ENCODE measurements at regions not wholly inside any gene's neighbourhood (a gene's known extent, or its start where the extent isn't known, plus 50 kb on each side); places are given as distances from the start of the nearest gene placed in this dataset.

DNA sequence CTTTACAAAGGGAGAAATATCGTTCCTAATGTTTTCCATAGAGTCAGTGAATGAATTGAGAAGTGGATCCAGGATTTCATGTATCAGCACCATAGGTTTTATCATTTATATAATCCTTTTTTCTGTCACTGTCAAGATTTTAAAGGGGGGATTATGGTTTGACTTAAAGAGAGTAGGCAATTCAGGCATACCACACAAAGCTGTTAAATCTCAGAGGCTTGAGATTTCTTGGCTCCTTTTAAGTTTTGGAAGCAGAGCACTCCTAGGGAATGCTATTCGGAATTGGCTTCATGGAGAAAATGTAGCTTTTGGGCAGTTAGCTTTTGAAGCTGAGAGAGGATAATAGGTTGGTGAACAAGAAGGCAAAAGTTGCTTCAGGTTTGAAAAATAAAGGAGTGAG, 274.7 kb downstream of the SOX4 start:
- H3K27ac ChIP-seq = no peak overlapping the region
- H3K4me1 ChIP-seq = no peaks in the 10 kb centered on the region
- no peak overlapping the region for H3K4me3 ChIP-seq
- no peak for DNase-seq
- intact Hi-C loops (cut with DNase I; ENCODE audit: low total_unique reads) = no loop called here
- H3K27me3 ChIP-seq (replicated peaks in 1 of 7) = no peaks in the 10 kb centered on the region
- WGBS, 5 donors = 75 to 100% (median 81%) methylated on average over 2 of the region's 2 CpGs
- no peak for TF ChIP-seq POLR2A (IDR thresholded peaks at IDR 0.05)
- TF ChIP-seq, protein P1, sequence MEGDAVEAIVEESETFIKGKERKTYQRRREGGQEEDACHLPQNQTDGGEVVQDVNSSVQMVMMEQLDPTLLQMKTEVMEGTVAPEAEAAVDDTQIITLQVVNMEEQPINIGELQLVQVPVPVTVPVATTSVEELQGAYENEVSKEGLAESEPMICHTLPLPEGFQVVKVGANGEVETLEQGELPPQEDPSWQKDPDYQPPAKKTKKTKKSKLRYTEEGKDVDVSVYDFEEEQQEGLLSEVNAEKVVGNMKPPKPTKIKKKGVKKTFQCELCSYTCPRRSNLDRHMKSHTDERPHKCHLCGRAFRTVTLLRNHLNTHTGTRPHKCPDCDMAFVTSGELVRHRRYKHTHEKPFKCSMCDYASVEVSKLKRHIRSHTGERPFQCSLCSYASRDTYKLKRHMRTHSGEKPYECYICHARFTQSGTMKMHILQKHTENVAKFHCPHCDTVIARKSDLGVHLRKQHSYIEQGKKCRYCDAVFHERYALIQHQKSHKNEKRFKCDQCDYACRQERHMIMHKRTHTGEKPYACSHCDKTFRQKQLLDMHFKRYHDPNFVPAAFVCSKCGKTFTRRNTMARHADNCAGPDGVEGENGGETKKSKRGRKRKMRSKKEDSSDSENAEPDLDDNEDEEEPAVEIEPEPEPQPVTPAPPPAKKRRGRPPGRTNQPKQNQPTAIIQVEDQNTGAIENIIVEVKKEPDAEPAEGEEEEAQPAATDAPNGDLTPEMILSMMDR (IDR thresholded peaks at IDR 0.05 in 8 of 11, conservative IDR thresholded peaks at IDR 0.05 in 3 of 11) = no peak
- no peak for TF ChIP-seq POLR2AphosphoS5 (IDR thresholded peaks at IDR 0.05)
- no peaks in the 10 kb centered on the region for H3K9me3 ChIP-seq
- no peaks in the 10 kb centered on the region for H3K36me3 ChIP-seq

DNA sequence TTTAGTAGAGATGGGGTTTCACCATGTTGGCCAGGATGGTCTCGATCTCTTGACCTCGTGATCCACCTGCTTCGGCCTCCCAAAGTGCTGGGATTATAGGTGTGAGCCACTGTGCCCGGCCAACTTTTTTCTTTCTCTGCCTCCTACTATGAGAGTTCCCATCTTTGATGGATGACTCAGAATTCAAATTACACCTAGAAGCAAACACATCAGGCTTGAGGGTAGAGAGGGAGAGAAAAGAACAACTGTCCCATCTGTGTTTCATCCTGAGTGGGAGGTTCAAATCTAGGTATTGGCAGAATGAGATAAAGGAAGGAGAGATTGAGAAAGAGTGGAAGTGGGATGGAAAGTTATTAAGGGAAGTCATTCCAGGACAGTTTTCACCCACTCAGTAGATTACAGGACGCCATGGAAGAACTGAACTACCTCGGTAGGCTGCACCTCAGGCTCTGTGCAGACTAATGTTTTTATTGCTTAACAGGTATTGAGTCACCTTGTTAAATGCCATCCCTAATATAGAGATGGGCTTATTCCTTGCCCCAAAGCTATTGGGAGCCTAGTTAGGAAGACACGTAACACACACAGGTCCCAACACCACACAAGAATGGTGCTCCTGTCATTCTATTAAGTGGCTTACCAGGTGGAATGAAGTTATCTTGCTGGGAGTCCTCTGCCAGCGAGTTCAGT, 275.7 kb downstream of the SOX4 start:
- H3K4me1 ChIP-seq = no peaks in the 10 kb centered on the region
- intact Hi-C loops (cut with DNase I; ENCODE audit: low total_unique reads) = no loop called here
- DNase-seq = no peak

DNA sequence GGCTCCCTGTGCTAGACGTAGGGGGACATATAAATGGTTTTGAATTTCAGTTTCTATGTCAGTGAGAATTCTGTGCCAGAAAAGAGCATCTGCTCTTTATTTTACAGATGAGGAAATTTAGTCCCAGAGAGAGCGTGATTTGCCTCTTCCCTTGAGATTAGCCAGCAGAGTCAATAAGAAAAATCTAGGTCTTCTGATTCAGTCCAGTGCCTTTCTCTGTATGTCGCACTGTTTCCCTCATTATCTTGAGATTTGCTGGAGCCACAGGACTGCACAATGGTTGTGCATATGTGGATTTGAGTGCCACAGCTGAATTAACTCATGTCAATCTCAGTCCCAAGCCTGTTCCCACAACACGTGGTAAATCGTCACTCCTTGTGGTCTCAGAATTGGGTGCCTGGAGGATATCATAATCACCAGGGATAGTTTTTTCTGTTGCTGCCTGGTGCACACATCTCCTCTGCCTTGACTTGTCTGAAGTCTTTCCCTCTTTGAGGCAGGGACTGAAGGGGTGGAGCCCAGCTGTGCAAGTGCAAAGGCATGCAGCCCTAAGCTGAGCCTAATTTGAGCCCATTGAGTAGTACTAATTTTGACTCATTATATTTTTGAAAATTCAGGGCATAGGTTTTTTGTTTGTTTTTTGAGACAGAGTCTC, 276.7 kb downstream of the SOX4 start:
- 60 to 72% (median 71%) methylated on average over 5 of the region's 5 CpGs for WGBS, 5 donors
- Histone ChIP-seq H3K4me3 (no peak overlapping the region), H3K36me3 (no peaks in the 10 kb centered on the region), H3K9me3 (peaks cover 0 to 5% (median 0%) of the 10 kb centered on the region in 8 donors), H3K27ac (no peak overlapping the region), H3K27me3 (replicated peaks in 1 of 7) (no peaks in the 10 kb centered on the region), H3K4me1 (no peaks in the 10 kb centered on the region)
- TF ChIP-seq POLR2AphosphoS5 (IDR thresholded peaks at IDR 0.05) = no peak
- TF ChIP-seq, protein P1 (IDR thresholded peaks at IDR 0.05 in 8 of 11, conservative IDR thresholded peaks at IDR 0.05 in 3 of 11) = no peak
- TF ChIP-seq POLR2A (IDR thresholded peaks at IDR 0.05) = no peak
- intact Hi-C loops (cut with DNase I; ENCODE audit: low total_unique reads) = no loop called here
- no peak for DNase-seq

More for the DNA sequence above, 275.7 kb downstream of the SOX4 start:
- Histone ChIP-seq H3K36me3 (no peaks in the 10 kb centered on the region), H3K4me3 (no peak overlapping the region), H3K27me3 (replicated peaks in 1 of 7) (no peaks in the 10 kb centered on the region), H3K9me3 (peaks cover 0 to 1% (median 0%) of the 10 kb centered on the region in 8 donors), H3K27ac (no peak overlapping the region)
- WGBS, 5 donors = 75 to 92% (median 83%) methylated on average over 8 of the region's 8 CpGs
- TF ChIP-seq POLR2AphosphoS5 (IDR thresholded peaks at IDR 0.05) (no peak), POLR2A (IDR thresholded peaks at IDR 0.05) (no peak)
- TF ChIP-seq, protein P1 (IDR thresholded peaks at IDR 0.05 in 8 of 11, conservative IDR thresholded peaks at IDR 0.05 in 3 of 11) = no peak

DNA sequence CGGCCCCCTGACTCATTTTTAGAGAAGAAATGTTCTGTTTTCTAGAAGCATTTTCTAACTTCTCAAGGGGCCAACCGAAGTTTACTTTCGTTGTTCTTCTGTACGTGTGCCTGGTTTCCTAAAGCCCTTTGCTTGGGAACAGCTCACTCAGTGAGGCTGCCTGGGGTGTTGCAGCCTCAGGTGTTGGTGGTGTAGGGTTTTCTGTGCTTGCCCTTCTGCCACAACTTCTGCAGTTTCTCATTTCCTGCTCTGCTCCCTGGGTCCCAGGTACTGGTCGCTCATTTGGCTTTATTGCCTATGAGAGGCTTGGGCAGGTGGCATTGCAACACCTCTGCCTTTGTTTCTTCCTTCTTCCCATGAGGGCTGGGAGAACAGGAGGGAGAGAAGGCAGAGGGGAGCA, 278.3 kb downstream of the SOX4 start:
- DNase-seq = no peak
- peaks cover 0 to 5% (median 0%) of the 10 kb centered on the region in 8 donors for H3K9me3 ChIP-seq
- intact Hi-C loops (cut with DNase I; ENCODE audit: low total_unique reads) = no loop called here
- no peaks in the 10 kb centered on the region for H3K36me3 ChIP-seq
- H3K27ac ChIP-seq = no peak overlapping the region
- H3K4me1 ChIP-seq = no peaks in the 10 kb centered on the region
- 63 to 83% (median 81%) methylated on average over 5 of the region's 5 CpGs for WGBS, 5 donors
- TF ChIP-seq, protein P1 (IDR thresholded peaks at IDR 0.05 in 8 of 11, conservative IDR thresholded peaks at IDR 0.05 in 3 of 11) = no peak
- TF ChIP-seq POLR2AphosphoS5 (IDR thresholded peaks at IDR 0.05) = no peak
- no peak for TF ChIP-seq POLR2A (IDR thresholded peaks at IDR 0.05)
- H3K27me3 ChIP-seq (replicated peaks in 1 of 7) = no peaks in the 10 kb centered on the region
- no peak overlapping the region for H3K4me3 ChIP-seq
